ENCODE measurements at regions not wholly inside any gene's neighbourhood (a gene's known extent, or its start where the extent isn't known, plus 50 kb on each side); places are given as distances from the start of the nearest gene placed in this dataset.

DNA sequence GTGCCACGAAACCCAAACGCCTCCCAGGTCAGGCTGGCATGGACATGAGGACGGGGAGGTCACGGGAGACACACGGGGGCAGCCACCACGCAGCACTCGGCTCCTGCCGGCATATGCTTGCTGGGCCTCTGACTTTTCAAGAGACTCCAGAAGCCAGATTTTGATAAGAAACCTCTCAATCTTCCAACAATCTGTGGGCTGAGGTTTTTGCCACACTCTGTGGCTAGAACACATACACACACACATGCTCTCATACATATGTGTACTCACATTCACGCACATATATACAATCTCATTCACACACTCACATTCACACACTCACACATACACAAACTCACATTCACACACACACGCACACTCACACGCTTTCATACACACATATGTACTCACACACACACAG is 86.7 kb upstream of the LINGO1 start:
- DNase-seq (ENCODE audit: extremely low read depth, low read depth), result no peak

DNA sequence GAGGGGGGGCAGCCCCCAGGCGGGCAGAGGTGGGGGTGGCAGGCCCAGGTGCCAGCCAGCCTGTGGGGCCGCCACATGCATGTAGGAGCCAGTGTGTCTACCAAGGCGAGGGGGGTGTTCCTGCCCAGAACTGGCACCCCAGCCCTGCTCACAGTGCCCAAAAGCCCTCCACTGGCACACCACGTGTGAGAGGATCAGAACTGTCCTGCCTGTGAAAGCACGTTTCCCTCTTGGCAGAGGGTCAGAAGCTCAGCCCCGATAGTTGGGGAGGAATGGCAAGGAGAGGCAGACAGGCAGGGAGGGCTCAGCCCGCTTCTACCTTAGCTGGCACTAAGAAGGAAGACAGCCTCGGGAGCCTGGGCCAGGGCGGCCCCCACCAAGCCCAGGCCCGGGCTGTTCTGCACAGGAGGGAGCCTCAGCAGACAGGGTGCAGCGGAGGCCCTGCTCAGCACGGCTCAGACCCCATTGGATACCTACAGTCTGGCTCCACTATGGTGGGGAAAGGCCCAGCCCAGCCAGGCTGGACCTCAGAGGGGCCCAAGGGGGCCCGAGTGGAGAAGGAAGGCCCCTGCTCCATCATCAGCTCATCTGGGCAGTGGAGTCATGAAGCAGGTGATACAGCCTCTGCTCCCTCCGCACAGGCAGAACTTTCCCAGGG is 84.8 kb upstream of the LINGO1 start:
- DNase-seq (ENCODE audit: extremely low read depth, low read depth), result no peak

DNA sequence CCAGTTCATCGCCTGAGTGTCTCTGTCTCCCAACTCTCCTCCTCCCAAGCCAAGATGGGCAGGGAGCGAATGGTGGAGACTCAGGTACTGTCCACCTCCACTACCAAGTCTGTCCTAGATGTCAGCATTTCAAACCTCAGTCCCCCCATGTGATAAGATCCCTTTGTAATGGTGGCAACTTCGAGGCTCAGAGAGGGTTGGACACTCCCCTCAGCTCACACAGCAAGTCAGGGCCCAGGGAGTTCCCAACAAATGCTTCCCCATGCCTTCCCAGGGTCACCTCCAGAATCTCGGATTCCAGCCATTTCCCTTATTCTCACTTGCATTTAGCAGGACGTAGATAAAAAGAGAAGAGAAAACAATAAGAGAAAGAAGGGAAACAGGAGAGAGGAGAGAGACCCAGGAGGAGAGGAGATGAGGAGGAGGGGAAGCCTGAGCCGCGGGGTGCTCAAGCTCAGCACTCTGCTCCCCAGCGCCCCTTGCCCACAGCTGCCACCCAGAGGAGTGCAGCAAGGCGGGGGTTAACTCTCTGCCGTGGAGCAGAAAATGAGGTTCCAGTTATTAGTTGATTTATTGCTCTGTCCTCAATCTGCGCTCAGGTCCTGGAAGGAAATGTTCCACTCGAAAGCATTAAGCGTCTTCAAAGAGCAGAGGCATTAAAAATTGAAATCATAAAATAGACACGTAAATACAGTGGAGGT is 84.1 kb upstream of the LINGO1 start:
- no peak for DNase-seq (ENCODE audit: extremely low read depth, low read depth)

DNA sequence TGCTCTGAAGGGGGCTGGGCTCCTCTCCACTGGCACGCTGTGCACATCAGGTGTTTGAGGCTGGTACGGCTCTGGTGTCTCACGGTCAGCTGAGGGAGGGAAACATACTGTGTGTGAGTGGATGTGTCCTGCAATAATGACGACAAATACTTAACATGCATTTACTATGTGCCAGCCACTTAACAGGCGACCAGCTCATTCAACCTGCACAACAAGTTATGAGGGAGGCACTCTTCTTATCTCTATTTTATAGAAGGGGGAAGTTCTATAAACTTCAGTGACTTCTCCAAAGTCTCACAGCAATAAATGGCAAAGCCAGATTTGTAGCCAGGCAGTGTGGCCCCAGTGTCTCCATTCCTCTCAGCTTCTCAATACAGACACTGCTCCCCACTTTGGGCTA is 83.1 kb upstream of the LINGO1 start:
- DNase-seq (ENCODE audit: extremely low read depth, low read depth), result no peak

DNA sequence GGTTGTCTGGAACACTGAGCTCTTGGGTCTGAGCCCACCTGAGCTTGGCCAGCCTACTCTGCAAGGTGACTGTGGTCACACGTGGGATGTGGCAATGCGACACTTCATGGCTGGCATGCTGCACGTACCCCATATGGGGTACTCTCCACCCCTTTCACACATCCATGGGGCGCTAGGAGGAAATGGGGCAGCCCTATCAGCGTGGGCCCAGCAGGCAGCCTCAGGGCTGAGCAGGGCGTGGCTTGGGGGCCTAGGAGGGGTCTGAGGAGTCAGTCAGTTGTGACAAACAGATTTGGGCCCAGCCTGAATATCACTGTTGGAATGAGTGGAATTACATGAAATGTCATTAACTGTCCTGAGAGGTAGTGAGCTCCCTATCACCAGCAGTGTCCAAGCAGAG is 82.3 kb upstream of the LINGO1 start:
- DNase-seq (ENCODE audit: extremely low read depth, low read depth), result no peak

DNA sequence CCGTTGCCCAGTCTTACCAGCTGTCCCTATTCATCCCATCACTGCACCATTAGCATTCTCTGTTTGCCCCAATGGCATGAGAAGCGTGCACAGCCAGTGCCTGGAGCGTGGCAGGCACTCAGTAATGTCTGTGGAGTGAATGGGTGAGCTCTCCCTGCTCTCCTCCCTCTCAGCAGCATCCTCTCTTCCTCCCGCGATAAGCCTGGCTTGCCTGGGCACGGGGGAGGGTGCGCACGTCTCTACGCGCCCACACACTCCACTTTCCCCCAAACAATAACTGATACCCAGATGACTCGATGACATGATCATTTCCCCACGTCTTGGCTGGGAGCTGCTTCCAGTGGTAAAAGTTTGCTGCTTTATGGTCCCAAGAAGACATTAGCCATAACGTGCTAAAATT is 81.8 kb upstream of the LINGO1 start:
- no peak for DNase-seq (ENCODE audit: extremely low read depth, low read depth)

DNA sequence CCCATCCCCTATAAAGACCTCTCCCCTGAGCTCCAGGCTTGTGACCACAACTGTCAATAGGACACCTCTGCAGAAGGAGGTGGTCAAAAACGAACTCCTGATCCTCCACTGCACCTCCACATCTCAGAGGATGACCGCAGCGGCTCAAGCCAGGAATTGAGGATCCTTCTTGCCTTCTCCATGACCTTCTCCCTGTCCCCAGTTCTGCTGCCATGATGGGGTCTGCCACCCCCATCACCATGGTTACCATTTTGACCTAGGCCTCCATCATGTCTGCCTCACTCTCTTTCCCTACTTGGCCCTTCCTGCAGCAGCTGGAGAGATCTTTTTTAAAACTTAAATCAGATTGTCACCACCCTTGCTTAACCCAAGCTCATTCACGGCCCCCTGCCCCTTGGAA is 81.3 kb upstream of the LINGO1 start:
- no peak for DNase-seq (ENCODE audit: extremely low read depth, low read depth)

DNA sequence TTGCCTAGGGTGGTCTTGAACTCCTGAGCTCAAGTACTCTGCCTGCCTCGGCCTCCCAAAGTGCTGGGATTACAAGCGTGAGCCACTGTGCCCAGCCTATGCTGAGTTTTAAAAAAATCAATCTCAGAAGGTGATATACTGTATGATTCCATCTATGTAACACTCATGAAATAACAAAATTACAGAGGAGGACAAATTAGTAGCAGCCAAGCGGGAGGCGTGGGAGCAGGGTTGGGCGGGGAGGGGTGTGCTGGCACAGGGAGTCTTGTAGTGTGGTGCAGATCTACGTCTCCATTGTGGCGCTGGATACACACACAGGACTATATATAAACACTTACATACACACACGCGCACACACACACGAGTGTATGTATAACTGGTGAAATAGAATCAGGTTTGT is 80.6 kb upstream of the LINGO1 start:
- no peak for DNase-seq (ENCODE audit: extremely low read depth, low read depth)

DNA sequence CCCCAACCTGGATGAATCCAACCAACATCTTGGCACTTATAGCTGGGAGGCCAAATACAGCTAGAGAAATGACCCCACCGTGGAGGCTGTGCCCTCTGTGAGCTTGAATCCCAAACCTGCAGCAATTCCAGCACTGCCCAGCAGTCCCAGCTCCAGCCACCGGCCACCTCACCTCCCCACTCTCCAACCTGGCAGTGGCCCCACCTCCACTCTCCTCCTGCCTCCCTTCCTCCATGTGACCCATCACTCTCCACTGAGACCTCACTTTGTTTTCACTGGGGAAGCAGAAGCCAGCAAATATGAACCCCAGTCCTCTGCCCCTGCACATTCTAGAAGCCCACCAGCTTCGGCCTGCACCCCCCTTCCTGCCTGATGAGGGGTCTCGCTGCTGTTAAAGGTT is 79.7 kb upstream of the LINGO1 start:
- DNase-seq (ENCODE audit: extremely low read depth, low read depth), result no peak

DNA sequence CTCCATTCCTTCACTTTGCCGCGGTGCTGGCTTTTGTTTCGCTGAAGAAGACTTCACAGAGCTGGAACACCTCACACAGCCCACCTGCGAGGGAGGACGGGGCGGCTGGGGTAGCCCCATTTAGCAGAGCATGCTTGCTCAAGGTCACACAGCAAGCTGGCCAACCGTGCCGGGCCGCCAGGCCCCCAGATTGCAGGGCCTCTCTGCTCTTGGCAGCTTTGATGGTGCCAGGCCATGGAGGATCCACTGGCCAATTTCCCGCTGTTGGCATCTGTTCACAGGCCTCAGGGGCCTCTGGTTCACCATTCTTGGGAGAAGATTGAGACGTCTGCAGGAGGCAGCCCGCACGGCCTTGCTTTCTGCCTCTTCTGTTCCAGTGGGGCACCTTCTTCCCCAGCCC is 77.9 kb upstream of the LINGO1 start:
- no peak for DNase-seq (ENCODE audit: extremely low read depth, low read depth)

DNA sequence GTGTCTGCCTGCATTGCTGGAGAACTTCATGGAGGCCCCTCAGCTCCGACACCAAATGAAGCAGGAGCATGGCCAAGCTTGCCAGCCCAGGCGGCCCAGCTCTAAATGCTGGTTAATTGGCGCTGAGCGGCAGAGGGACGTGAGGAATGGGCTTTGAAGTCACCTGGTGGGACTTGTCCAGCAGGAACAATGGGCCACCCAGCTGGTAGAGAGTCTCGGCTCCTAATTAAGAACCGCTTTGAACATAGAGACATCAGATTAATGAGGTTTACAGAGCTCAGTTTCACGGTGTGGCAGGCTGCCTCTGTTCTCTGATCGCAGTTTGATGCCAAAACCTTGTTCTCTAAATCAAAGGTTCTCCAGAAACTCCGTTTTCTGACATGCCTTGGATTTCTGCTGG is 77.5 kb upstream of the LINGO1 start:
- no peak for DNase-seq (ENCODE audit: extremely low read depth, low read depth)

DNA sequence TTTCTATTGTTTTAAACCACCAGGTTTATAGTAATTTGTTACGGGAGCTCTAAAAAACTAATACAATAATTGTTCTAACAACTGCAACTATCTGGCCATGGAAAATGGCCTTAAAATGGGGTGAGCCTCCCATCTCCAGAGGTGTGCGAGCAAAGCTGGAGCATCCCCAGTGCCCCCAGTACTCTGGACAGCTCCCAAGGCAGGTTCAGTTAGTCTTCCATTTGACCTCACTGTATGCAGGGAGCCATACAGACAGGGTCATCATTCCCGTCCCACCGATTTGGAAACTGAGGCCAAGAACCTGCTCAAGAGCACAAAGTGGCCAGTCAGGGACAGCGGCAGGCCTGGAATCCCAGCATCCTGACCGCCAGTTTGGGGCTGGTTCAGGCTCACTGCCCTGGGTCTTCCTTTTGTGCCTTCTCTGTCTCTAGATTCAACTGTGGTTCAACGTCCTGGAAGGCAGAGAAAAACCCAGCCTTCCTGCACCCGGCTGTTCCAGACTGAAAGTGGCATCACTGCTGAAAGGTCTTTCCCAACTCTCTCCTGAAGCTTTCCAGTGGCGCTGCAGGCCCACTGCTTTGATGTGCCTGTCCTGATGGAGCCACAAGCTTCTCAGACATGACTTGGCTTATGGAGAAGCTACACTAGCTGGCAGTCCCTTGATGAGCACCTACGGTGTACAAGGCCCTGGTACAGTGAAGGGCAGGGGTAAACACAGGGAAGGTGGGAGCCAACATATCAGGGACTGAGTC is 76.6 kb upstream of the LINGO1 start:
- DNase-seq (ENCODE audit: extremely low read depth, low read depth), result no peak

DNA sequence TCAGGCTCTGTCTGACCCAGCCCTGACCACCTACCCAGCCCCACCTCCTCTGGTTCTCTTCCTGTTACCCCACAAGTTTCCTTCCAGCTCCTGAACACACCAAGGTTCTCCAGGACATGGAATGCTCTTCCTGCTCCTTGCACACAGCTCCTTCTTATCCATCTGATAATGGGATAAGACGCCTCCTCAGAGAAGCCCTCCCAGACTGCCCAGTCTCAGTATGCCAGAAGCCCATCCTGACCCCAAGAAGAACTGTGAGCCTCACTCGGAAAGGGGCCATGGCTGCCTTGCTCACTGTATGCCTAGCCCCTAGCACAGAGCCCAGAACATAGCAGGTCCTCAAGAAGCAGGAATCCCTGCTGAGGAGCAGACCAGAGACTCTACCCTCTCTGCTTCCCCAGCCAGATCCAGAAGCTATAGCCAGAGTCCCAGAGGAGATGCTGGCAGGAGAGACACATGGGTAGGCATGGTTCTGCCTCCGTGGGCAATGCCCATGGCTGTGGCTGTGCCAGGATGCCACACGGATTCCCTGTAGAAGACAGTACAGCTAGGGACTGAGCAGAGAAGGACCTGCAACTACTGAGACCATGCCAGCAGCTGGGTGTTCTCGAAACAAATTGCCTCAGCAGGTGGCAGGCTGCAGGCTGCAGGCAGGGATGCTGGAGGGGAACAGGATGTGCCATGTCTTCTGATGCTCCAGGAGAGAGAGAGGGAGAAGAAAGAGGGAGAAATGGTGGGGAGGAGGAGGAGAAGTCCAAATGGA is 74.0 kb upstream of the LINGO1 start:
- DNase-seq (ENCODE audit: extremely low read depth, low read depth), result no peak

DNA sequence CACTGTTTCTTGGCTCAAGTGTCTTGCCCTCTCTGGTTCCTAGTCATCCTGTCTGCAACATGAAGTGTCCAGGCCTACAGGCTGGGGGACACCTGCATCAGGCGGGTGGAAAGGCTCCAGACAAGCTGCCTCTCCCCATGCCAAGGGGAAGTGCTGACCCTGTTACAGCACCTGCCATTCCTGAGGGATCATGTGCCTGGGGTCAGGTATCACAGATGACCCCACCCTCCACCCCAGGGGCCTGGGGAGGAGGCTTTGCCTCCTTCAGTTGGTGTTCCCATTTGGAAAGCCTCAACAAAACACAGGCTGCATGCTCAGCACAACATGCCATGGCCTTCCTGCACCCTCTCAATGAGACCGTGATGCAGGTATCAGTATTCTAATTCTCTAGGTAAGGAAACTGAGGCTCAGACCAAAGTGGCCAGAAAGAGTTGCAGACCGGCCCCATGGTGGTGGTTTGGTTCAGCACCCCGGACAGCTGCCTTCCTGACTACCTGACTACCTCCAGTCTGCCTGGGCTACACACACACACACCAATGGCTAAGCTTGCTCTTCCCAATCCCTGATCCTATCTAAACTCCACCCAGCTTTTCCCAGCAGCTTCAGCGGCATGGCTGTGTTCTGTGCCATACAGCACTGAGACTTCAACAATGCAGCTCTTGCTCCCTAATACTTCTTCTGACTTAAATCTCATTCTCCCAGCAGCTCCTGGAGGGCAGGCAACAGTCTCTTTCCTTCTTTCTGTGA is 69.7 kb upstream of the LINGO1 start:
- DNase-seq (ENCODE audit: extremely low read depth, low read depth), result peak; percentile 12

DNA sequence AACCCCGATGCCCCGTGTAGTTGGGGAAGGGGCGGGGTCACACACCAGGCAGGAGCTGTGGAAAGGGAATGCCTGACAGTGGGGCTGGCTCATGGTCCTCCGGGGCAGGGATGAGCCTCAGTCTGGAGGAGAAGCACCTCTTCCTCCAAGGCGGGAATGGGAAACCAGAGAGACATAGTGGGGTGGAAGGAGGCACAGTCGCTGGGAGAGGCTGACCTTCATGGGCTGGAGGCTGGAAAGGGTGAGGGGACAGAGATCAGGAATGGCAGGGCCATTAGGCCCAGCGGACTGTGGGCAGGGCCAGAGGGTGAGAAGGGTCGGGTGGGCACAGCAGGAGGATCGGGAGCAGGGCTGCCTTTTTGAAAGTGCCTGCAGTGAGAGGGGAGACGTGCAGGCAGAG is 65.8 kb upstream of the LINGO1 start:
- DNase-seq (ENCODE audit: extremely low read depth, low read depth), result no peak

DNA sequence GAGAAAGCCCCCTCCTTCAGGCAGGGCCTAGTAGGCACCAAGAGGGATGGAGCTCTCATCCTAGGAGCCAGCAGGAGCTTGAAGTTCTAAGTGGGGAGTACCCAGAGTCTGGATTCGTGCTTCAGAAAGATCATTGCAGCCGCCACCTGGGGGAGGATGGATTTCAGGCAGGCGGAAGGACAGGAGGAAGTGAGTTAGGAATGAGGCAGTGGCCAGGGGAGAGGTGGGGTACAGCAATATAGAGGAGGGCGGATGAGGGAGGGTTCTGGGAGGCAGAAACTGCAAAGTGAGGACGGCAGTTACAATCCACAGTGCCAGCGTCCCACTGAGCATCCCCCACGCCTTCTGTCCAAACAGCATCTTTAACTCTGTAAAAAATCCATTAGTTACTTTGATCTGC is 65.2 kb upstream of the LINGO1 start:
- DNase-seq (ENCODE audit: extremely low read depth, low read depth), result no peak

DNA sequence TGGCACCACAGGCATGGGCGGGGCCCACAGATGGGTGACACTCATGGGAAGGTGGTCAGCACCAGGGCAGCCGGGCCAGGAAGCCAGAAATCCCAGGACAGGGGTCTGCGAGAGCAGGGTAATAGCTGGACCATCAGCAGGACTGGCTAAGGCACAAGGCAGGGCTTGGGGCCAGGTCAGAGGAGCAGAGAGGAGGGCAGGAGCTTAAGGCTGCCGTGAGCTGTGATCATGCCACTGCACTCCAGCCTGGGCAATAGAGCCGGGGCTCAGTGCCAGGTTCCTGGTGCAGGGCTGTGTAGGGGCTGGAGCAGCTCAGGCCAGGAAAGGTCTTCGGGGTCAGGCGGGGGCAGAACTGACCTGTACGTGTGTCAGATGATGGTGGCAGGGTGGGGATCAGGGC is 64.2 kb upstream of the LINGO1 start:
- DNase-seq (ENCODE audit: extremely low read depth, low read depth), result no peak

DNA sequence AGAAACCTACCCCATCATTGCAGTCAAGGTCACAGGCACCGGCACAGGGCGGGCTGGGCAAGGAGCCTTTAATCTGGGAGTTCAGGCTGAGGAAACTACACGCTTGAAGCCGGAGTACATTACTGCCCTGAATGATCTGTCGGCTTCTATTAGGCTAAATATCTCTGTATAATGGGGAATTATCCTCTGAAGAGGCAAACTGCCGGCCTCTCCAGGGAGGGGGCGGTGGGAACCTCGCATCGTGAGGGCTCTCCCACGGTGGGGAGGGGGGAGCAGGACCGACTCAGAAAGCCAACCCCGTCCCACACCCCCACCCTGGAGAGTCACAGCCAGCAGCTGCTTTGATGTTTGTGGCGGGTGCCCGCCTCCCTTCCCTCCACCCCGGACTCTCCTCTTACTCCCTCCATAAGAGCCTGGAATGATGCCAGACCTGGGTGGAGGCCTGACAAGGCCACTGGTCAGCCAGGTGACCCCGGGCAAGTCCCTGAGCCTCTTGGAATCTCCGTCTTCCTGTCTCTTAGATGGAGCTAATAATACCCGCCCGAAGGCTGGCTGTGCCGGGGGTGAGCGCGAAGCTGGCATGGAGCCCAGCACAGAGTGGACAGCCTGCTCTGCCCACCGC is 63.4 kb upstream of the LINGO1 start:
- DNase-seq (ENCODE audit: extremely low read depth, low read depth), result no peak

DNA sequence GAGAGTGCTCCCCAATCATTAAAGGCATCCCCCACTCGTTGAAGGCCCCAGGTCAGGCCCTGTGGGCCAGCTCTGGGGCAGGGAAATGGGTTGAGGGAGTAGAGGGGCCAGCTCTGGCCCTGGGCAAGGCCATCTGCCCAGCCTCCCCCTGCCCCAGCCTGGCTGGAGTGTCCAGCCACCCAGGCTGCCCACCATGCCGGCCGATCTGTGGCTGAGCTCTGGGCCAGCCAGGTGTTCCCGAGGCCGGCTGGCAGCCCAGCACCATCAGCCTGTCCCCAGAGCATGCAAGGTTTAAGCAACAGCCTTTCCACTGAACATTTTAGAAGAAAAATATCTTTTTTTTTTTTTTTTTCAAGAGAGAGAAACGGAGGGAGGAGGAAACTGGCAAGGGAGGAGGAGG is 62.8 kb upstream of the LINGO1 start:
- DNase-seq (ENCODE audit: extremely low read depth, low read depth), result no peak

DNA sequence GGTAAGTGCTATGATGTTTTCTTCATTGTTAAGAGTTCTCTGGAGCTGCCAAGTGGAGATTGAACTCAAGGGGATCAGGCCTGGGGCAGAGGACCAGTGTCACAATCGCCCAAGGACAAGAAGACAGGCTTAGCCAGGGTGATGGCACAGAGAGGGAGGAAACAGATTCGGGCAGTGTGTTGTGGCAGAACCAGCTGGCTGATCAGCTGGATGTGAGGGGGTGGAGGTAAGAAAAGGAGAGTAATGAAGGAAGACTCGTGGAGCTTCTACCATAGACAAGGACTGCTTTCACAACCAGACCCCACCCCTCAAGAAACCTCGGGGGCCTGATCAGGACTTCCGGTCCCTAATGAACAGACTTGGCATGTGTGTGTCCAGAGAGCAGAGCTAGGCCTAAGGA is 60.9 kb upstream of the LINGO1 start:
- DNase-seq (ENCODE audit: extremely low read depth, low read depth), result no peak
